PC-3 (cell line): ENCODE measurements at regions not wholly inside any gene's neighbourhood (a gene's known extent, or its start where the extent isn't known, plus 50 kb on each side); places are given as distances from the start of the nearest gene placed in this dataset.

Source experiments
- ATAC-seq: fragments of 200-7000 bp; cut with Tn5 transposase; 2 replicates; pipeline ENCODE4 v1.9.1; 2020; ENCODE audit warnings: mild to moderate bottlenecking, moderate library complexity
- BruUV-seq: library from RNA; stranded (reverse); fragments of 400-500 nt; replicated peaks from 2 replicates; lab custom pipeline; 2021; lab: Mats Ljungman, UMichigan
- CTCF ChIA-PET: fragments of 300-600 bp; sonication (Branson Sonifier 250); formaldehyde crosslinking; loops from one replicate; lab custom pipeline; 2022; ENCODE audit warnings: antibody characterized with exemption; lab: Charles Lee
- POLR2A ChIA-PET: fragments of 300-600 bp; sonication (Branson Sonifier 250); formaldehyde crosslinking; loops from one replicate; lab custom pipeline; 2022; ENCODE audit warnings: antibody characterized with exemption; ENCODE audit not compliant: unreplicated experiment; lab: Charles Lee
- DNase-seq: peaks from one replicate; pipeline ENCODE4 v3.0.0-alpha.2; 2015
- H2AFZ ChIP-seq: fragments of 300-600 bp; sonication (generic); 2 replicates; pipeline ENCODE4 v1.6.0; 2016; ENCODE audit warnings: antibody characterized with exemption, low read length
- H3F3A ChIP-seq: fragments of 300-600 bp; sonication (generic); one replicate; pipeline ENCODE4 v1.6.0; 2017; ENCODE audit warnings: antibody characterized with exemption, low read length, control low read depth, mild to moderate bottlenecking; ENCODE audit not compliant: unreplicated experiment
- H3K27ac ChIP-seq: fragments of 300-600 bp; sonication (generic); 2 replicates; pipeline ENCODE4 v1.5.1; 2016; ENCODE audit warnings: mild to moderate bottlenecking, low read length
- H3K27me3 ChIP-seq: fragments of 300-600 bp; sonication (generic); 2 replicates; pipeline ENCODE4 v1.6.1; 2016; ENCODE audit warnings: low read length, mixed read lengths
- H3K36me3 ChIP-seq: fragments of 300-600 bp; sonication (generic); 2 replicates; pipeline ENCODE4 v1.6.1; 2016; ENCODE audit warnings: low read depth, mixed run types, low read length, mixed read lengths
- H3K4me1 ChIP-seq: fragments of 300-600 bp; sonication (generic); 2 replicates; pipeline ENCODE4 v1.5.1; 2016; ENCODE audit warnings: low read length; ENCODE audit not compliant: insufficient read depth
- H3K4me2 ChIP-seq: fragments of 300-600 bp; sonication (generic); 2 replicates; pipeline ENCODE4 v1.6.0; 2016; ENCODE audit warnings: low read length
- H3K4me3 ChIP-seq: fragments of 300-600 bp; sonication (generic); 2 replicates; pipeline ENCODE4 v1.5.1; 2016; ENCODE audit warnings: mild to moderate bottlenecking, low read length, mixed read lengths
- H3K79me2 ChIP-seq: fragments of 300-600 bp; sonication (generic); 2 replicates; pipeline ENCODE4 v1.6.1; 2017; ENCODE audit warnings: low read length, mixed read lengths
- H3K9ac ChIP-seq: fragments of 300-600 bp; sonication (generic); 2 replicates; pipeline ENCODE4 v1.6.0; 2016; ENCODE audit warnings: mild to moderate bottlenecking, low read length
- H3K9me2 ChIP-seq: fragments of 300-600 bp; sonication (generic); replicated peaks from 2 replicates; pipeline ENCODE4 v1.6.1; 2016; ENCODE audit warnings: mixed run types, low read length, mixed read lengths
- H3K9me3 ChIP-seq: fragments of 300-600 bp; sonication (generic); 2 replicates; pipeline ENCODE4 v1.6.1; 2016; ENCODE audit warnings: low read length, mixed read lengths
- H4K20me1 ChIP-seq: fragments of 300-600 bp; sonication (generic); 2 replicates; pipeline ENCODE4 v1.6.1; 2016; ENCODE audit warnings: low read length, mixed read lengths
- CTCF ChIP-seq: fragments of 300-600 bp; sonication (generic); conservative IDR thresholded peaks from 2 replicates; pipeline ENCODE4 v1.5.1; 2017; ENCODE audit warnings: antibody characterized with exemption, low read depth, mild to moderate bottlenecking, low read length
- EZH2 ChIP-seq: fragments of 300-600 bp; sonication (generic); IDR thresholded peaks from one replicate; pipeline ENCODE4 v1.6.1; 2017; ENCODE audit warnings: antibody characterized with exemption, mild to moderate bottlenecking, low read length; ENCODE audit not compliant: unreplicated experiment
- EZH2phosphoT487 ChIP-seq: fragments of 300-600 bp; sonication (generic); IDR thresholded peaks from 2 replicates; pipeline ENCODE4 v1.6.1; 2018; ENCODE audit warnings: mild to moderate bottlenecking, antibody characterized with exemption, low read length, borderline replicate concordance
- intact Hi-C: fragments of 100-400 bp; cut with micrococcal nuclease; formaldehyde crosslinking; loops from 2 replicates; pipeline ENCODE4 v1.9.0; 2023

DNA sequence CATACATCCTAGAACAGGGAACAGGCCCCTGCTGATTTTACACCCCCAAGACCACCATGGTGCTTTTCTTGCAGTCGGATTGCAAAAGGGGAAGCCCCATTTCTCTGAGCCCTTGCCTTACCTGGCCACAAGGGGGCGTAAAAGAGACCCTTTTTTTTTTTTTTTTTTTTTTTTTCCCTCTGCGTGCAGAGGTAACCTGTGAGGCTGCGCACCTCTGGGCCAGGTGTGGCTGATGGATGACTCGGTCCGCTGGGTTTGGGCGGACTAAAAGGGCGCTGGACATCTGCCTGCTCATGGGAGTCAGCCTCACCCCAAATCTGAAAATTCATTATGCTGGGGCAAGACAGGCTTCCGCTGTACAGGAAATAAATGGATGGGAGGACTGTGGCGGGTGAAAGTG is 281.0 kb downstream of the CBLN1 start:
- DNase-seq (peak; percentile 30), ATAC-seq (no peak)
- Histone ChIP-seq H3K9me3 (no peaks in the 10 kb centered on the region), H3K4me1 (no peaks in the 10 kb centered on the region), H4K20me1 (no peaks in the 10 kb centered on the region), H3K4me3 (no peak overlapping the region), H3K27ac (no peak overlapping the region), H3K79me2 (no peaks in the 10 kb centered on the region), H3K9ac (no peak overlapping the region), H3K9me2 (no peaks in the 10 kb centered on the region), H3F3A (no peaks in the 10 kb centered on the region), H2AFZ (no peak overlapping the region), H3K4me2 (no peak overlapping the region), H3K36me3 (no peaks in the 10 kb centered on the region), H3K27me3 (no peaks in the 10 kb centered on the region)
- ChIA-PET CTCF (no interaction called here), POLR2A (no interaction called here)
- no TSS peak for BruUV-seq
- no peak for TF ChIP-seq EZH2phosphoT487
- peak; percentile 73 for TF ChIP-seq CTCF
- intact Hi-C loops: no loop called here

GRCh38 chr16:48999508-48999907 is 282.1 kb downstream of the CBLN1 start:
- Histone ChIP-seq H3K4me2 (no peak overlapping the region), H3K9me3 (no peaks in the 10 kb centered on the region), H3K27me3 (no peaks in the 10 kb centered on the region), H3K27ac (no peak overlapping the region), H3K4me3 (no peak overlapping the region), H3K36me3 (no peaks in the 10 kb centered on the region), H4K20me1 (no peaks in the 10 kb centered on the region), H3K9me2 (no peaks in the 10 kb centered on the region), H3K9ac (no peak overlapping the region), H3K79me2 (no peaks in the 10 kb centered on the region), H2AFZ (no peak overlapping the region), H3F3A (no peaks in the 10 kb centered on the region), H3K4me1 (no peaks in the 10 kb centered on the region)
- ChIA-PET CTCF (interaction anchor here (0.6 kb wide), 1 partner anchor 57 kb away, joined by 3 read pairs; no protein-coding TSS in a partner anchor), POLR2A (no interaction called here)
- ATAC-seq (no peak; the same call in 1 of the 2 replicates), DNase-seq (no peak)
- intact Hi-C loops: no loop called here
- no peak for TF ChIP-seq EZH2phosphoT487
- BruUV-seq: no TSS peak

DNA sequence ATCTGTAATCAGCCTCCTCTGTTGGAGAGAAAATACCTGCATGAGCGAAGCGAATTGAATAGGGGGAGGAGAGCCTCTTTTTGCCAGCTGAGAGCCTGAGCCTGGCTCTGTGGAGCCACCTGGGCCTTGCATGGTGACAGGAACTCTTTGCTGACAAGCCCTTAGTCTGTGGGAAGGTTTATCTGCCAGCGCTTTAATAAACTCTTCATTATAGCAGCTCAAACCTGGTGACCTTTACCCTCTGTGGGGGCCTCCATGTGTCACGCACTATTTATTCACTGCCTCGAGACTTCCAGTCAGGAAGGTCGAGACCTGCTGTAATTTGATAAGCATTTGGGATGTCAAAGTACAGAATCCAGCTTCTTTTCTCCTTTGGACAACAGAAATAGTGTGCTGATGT is 282.6 kb downstream of the CBLN1 start:
- BruUV-seq: no TSS peak
- Histone ChIP-seq H3K27me3 (no peaks in the 10 kb centered on the region), H3K4me3 (no peak overlapping the region), H3K79me2 (no peaks in the 10 kb centered on the region), H3K36me3 (no peaks in the 10 kb centered on the region), H3K9me3 (no peaks in the 10 kb centered on the region), H4K20me1 (no peaks in the 10 kb centered on the region), H3K9me2 (no peaks in the 10 kb centered on the region), H3F3A (no peaks in the 10 kb centered on the region), H3K9ac (no peak overlapping the region), H3K27ac (no peak overlapping the region), H3K4me1 (no peaks in the 10 kb centered on the region), H3K4me2 (no peak overlapping the region), H2AFZ (no peak overlapping the region)
- intact Hi-C loops: no loop called here
- TF ChIP-seq CTCF (no peak), EZH2 (no peak), EZH2phosphoT487 (no peak)
- DNase-seq: no peak
- POLR2A ChIA-PET: no interaction called here
- no peak for ATAC-seq
- CTCF ChIA-PET: interaction anchor here (0.6 kb wide), 1 partner anchor 57 kb away, joined by 3 read pairs; no protein-coding TSS in a partner anchor
